Coronary artery (tissue), 2 donors: ENCODE measurements at regions not wholly inside any gene's neighbourhood (a gene's known extent, or its start where the extent isn't known, plus 50 kb on each side); places are given as distances from the start of the nearest gene placed in this dataset.
A peak's percentile ranks its signal among the peaks of the same experiment; 100 is the strongest.

Source experiments
- DNase-seq: peaks from one replicate; pipeline ENCODE4 v3.0.0-alpha.2; 2017; ENCODE audit warnings: low spot score
- H3K27ac ChIP-seq, 2 donors: fragments of 200-600 bp; sonication (generic); one replicate each; pipeline ENCODE4 v1.5.1; 2016 to 2019
- H3K4me3 ChIP-seq: fragments of 200-600 bp; sonication (generic); 2 replicates; pipeline ENCODE4 v1.5.1; 2016; ENCODE audit warnings: mild to moderate bottlenecking, moderate library complexity
- CTCF ChIP-seq: fragments of 200-600 bp; sonication (generic); IDR thresholded peaks from one replicate; pipeline ENCODE4 v1.5.1; 2019; ENCODE audit warnings: antibody characterized with exemption

GRCh38 chr10:113473011-113473410 is 79.8 kb upstream of the HABP2 start:
- no peak overlapping the region for H3K4me3 ChIP-seq
- peak overlapping the region in 1 of 2 donors; percentile 91 for H3K27ac ChIP-seq
- TF ChIP-seq CTCF, result no peak
- no peak for DNase-seq

GRCh38 chr10:113473851-113474250 is 79.0 kb upstream of the HABP2 start:
- no peak for DNase-seq
- TF ChIP-seq CTCF, result no peak
- Histone ChIP-seq H3K4me3 (no peak overlapping the region), H3K27ac (peak overlapping the region; percentile 48 to 91)

- no peak for TF ChIP-seq CTCF
- no peak for DNase-seq
- H3K27ac ChIP-seq, result peak overlapping the region; percentile 24 to 91
- no peak overlapping the region for H3K4me3 ChIP-seq
Observed at GRCh38 chr10:113474752-113475151, 78.1 kb upstream of the HABP2 start.

GRCh38 chr10:113475381-113475807 is 77.5 kb upstream of the HABP2 start:
- Histone ChIP-seq H3K4me3 (no peak overlapping the region), H3K27ac (peak overlapping the region in 1 of 2 donors; percentile 91)
- TF ChIP-seq CTCF, result no peak
- no peak for DNase-seq

- Histone ChIP-seq H3K27ac (peak overlapping the region; percentile 26 to 90), H3K4me3 (peak overlapping the region; percentile 51)
- no peak for TF ChIP-seq CTCF
- no peak for DNase-seq
Observed at GRCh38 chr10:113476191-113476590, 76.7 kb upstream of the HABP2 start.

- DNase-seq, result no peak
- Histone ChIP-seq H3K4me3 (peak overlapping the region; percentile 51), H3K27ac (peak overlapping the region; percentile 26 to 90)
- no peak for TF ChIP-seq CTCF
Observed at GRCh38 chr10:113476673-113477072, 76.2 kb upstream of the HABP2 start.

- TF ChIP-seq CTCF, result no peak
- H3K4me3 ChIP-seq, result no peak overlapping the region
- peak overlapping the region; percentile 26 to 90 for H3K27ac ChIP-seq
- no peak for DNase-seq
Observed at GRCh38 chr10:113477451-113477850, 75.4 kb upstream of the HABP2 start.
